Stomach (tissue), 8 donors: ENCODE measurements at regions not wholly inside any gene's neighbourhood (a gene's known extent, or its start where the extent isn't known, plus 50 kb on each side); places are given as distances from the start of the nearest gene placed in this dataset.

Source experiments
- DNase-seq, 2 donors: peaks; one replicate each; pipeline versions ENCODE4 v3.0.0 to v3.0.0-alpha.2; 2013 to 2019
- H3K27ac ChIP-seq, 5 donors: fragments of 200-600 bp in 4 of 5; sonication (generic) in 4 of 5; one replicate each; pipeline ENCODE4 v1.5.1; 2013 to 2019; ENCODE audit warnings: mild to moderate bottlenecking in 1 of 5, moderate library complexity in 1 of 5
- H3K27me3 ChIP-seq, 3 donors: fragments of 200-600 bp; sonication (generic); one replicate each; pipeline ENCODE4 v1.5.1; 2017 to 2019; ENCODE audit warnings: mixed run types in 1 of 3
- H3K36me3 ChIP-seq, 4 donors: fragments of 200-600 bp; sonication (generic); 1 replicate in 3 of 4; 2 replicates in 1 of 4; pipeline ENCODE4 v1.5.1; 2016 to 2019
- H3K4me1 ChIP-seq, 4 donors: fragments of 200-600 bp; sonication (generic); one replicate each; pipeline ENCODE4 v1.5.1; 2016 to 2019
- H3K4me3 ChIP-seq, 4 donors: fragments of 200-600 bp; sonication (generic) in 3 of 4; one replicate each; pipeline ENCODE4 v1.5.1; 2016 to 2019; ENCODE audit warnings: mild to moderate bottlenecking in 1 of 4
- H3K9me3 ChIP-seq, 4 donors: fragments of 200-600 bp; sonication (generic); one replicate each; pipeline ENCODE4 v1.5.1; 2016 to 2019
- EP300 ChIP-seq: sonication (generic); formaldehyde crosslinking; IDR thresholded peaks from one replicate; pipeline ENCODE4 v1.6.1; 2017; ENCODE audit warnings: antibody characterized with exemption
- POLR2A ChIP-seq, 4 donors: fragments of 450-650 bp; IDR thresholded peaks; one replicate each; pipeline ENCODE4 v1.6.1; 2016; ENCODE audit warnings: antibody characterized with exemption in 4 of 4, control low read depth in 2 of 4, mild to moderate bottlenecking in 1 of 4, moderate library complexity in 1 of 4
- POLR2AphosphoS5 ChIP-seq, 3 donors: sonication (generic); formaldehyde crosslinking; IDR thresholded peaks; one replicate each; pipeline ENCODE4 v1.6.1; 2016; ENCODE audit warnings: antibody characterized with exemption in 3 of 3
- WGBS, 5 donors: extraction: QIAGEN DNeasy Blood & Tissue Kit in 3 of 5; methylation state at CpG; one replicate each; pipeline versions ENCODE4 v1.1.5 to v1.1.7; 2013 to 2018; 5-methylcytosine and 5-hydroxymethylcytosine counted together
- intact Hi-C: fragments of 100-400 bp; cut with DNase I; formaldehyde crosslinking; loops from one replicate; pipeline ENCODE4 v1.15.1; 2023; ENCODE audit warnings: low total_unique reads
- TF ChIP-seq, protein P1 (sequence below), 7 experiments: fragments of 450-650 bp in 4 of 7; fragments of 200-600 bp in 3 of 7; sonication (generic) in 3 of 7; IDR thresholded peaks; one replicate each; pipeline ENCODE4 v1.5.1; 2016 to 2019; ENCODE audit warnings: antibody characterized with exemption in 7 of 7, control low read depth in 2 of 7, mild to moderate bottlenecking in 1 of 7
- donor health status: healthy with polysubstance abuse.
- donor health status: Bipolar disorder and iron deficiency.
- donor health status: healthy.

DNA sequence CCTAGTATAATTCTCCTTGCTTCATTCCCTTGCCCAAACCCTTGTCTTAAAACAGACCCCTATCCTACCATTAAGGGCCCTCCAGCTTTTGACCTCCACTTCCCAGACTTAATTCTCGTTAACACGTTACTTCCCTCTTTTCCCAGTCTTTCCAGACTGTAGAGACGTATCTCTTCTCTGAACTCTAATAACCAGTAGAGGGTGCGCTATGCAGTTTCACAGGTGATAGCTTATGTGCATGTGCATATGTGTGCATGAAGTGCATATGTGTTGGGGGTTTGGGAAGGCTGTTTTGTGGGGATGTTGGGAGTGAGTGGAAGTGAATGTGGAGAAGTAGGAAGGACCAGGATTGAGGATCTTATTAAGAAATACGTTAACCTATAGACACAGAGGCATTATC lies 78.1 kb upstream of the CCDC190 start:
- no peak for DNase-seq
- H3K36me3 ChIP-seq, result no peaks in the 10 kb centered on the region
- intact Hi-C loops, result no loop called here
- H3K27me3 ChIP-seq, result no peaks in the 10 kb centered on the region
- H3K4me3 ChIP-seq, result no peak overlapping the region
- peaks cover 0 to 11% (median 2%) of the 10 kb centered on the region in 4 donors for H3K4me1 ChIP-seq
- H3K27ac ChIP-seq, result no peak overlapping the region
- no peak for TF ChIP-seq EP300
- TF ChIP-seq POLR2AphosphoS5 (IDR thresholded peaks at IDR 0.05), result no peak
- TF ChIP-seq POLR2A (IDR thresholded peaks at IDR 0.05), result no peak
- TF ChIP-seq, protein P1, sequence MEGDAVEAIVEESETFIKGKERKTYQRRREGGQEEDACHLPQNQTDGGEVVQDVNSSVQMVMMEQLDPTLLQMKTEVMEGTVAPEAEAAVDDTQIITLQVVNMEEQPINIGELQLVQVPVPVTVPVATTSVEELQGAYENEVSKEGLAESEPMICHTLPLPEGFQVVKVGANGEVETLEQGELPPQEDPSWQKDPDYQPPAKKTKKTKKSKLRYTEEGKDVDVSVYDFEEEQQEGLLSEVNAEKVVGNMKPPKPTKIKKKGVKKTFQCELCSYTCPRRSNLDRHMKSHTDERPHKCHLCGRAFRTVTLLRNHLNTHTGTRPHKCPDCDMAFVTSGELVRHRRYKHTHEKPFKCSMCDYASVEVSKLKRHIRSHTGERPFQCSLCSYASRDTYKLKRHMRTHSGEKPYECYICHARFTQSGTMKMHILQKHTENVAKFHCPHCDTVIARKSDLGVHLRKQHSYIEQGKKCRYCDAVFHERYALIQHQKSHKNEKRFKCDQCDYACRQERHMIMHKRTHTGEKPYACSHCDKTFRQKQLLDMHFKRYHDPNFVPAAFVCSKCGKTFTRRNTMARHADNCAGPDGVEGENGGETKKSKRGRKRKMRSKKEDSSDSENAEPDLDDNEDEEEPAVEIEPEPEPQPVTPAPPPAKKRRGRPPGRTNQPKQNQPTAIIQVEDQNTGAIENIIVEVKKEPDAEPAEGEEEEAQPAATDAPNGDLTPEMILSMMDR (IDR thresholded peaks at IDR 0.05), result no peak
- 78 to 82% (median 81%) methylated on average over 5 of the region's 5 CpGs for WGBS, 5 donors
- no peaks in the 10 kb centered on the region for H3K9me3 ChIP-seq

DNA sequence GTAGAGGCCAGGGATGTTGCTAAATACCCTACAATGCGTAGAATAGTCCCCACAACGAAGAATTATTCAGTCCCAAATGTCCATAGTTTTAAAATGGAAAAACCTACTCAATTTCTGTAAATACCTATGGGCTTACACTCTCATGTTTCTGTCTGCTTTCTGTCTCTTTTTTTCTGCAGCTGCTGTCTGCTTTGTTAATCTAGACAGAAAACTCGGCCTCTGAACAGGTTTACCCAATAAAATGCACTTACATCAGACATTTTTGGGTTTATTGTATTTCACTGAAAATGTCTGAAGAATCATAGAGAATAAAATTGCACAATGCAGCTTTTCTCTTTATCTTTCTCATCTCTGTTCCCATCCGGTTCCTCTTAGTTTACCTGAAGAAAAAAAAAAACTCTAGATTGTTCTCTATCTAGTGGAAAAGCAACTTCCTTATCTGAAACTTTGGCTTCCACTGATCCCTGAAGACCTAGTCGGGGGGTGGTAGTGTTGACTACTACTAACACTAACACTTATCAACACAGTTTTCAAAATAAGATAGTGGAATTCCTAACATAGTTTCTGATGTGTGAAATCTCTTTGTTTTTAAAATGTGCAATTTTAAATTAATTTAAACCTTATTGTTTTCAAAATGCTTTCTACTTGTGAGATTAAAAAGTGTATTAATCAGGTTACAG lies 76.9 kb upstream of the CCDC190 start:
- 67 to 72% (median 71%) methylated on average over 5 of the region's 5 CpGs for WGBS, 5 donors
- TF ChIP-seq POLR2A (IDR thresholded peaks at IDR 0.05) (no peak), POLR2AphosphoS5 (IDR thresholded peaks at IDR 0.05) (no peak), EP300 (no peak)
- TF ChIP-seq, protein P1 (IDR thresholded peaks at IDR 0.05), result no peak
- intact Hi-C loops, result no loop called here

DNA sequence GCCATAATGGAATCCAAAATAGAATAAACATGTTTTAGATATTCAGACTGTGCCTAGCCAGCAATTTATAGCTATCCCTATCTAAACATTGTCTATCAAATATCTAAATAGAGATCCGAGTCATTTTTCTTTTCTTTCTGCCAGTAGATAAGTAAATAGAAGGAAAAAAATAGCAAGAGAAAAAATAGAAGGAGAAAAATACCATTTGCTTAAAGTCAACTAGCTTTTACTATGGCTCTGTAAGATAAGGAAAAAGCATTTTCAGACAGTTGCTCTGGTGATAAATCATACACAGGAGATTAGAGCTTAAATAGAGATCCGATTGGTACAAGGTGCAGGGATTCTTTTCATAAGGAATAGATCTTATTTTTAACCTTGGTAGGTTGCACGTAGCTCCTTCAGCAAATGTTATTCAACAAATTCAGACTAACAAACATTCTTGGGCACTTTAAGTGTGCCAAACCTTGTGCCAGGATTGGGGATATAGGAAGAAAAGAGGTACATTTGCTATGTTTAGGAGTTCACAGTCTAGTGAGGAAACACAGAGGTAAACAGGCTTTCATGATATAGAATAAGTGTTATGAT lies 70.1 kb upstream of the CCDC190 start:
- no peak for DNase-seq
- intact Hi-C loops, result no loop called here
- TF ChIP-seq EP300 (no peak), POLR2A (IDR thresholded peaks at IDR 0.05) (no peak), POLR2AphosphoS5 (IDR thresholded peaks at IDR 0.05) (no peak)
- TF ChIP-seq, protein P1 (IDR thresholded peaks at IDR 0.05), result no peak
- 14 to 22% (median 15%) methylated on average over 3 of the region's 3 CpGs for WGBS, 5 donors
- H3K4me3 ChIP-seq, result no peak overlapping the region
- no peaks in the 10 kb centered on the region for H3K27me3 ChIP-seq
- no peaks in the 10 kb centered on the region for H3K36me3 ChIP-seq
- no peaks in the 10 kb centered on the region for H3K9me3 ChIP-seq
- H3K27ac ChIP-seq, result peak overlapping the region in 1 of 5 donors; percentile 19
- peaks cover 0 to 16% (median 11%) of the 10 kb centered on the region in 4 donors for H3K4me1 ChIP-seq

More for the DNA sequence above, 76.9 kb upstream of the CCDC190 start:
- Histone ChIP-seq H3K4me3 (no peak overlapping the region), H3K27ac (no peak overlapping the region), H3K9me3 (no peaks in the 10 kb centered on the region), H3K36me3 (no peaks in the 10 kb centered on the region), H3K4me1 (peaks cover 0 to 4% (median 0%) of the 10 kb centered on the region in 4 donors), H3K27me3 (no peaks in the 10 kb centered on the region)
- no peak for DNase-seq

DNA sequence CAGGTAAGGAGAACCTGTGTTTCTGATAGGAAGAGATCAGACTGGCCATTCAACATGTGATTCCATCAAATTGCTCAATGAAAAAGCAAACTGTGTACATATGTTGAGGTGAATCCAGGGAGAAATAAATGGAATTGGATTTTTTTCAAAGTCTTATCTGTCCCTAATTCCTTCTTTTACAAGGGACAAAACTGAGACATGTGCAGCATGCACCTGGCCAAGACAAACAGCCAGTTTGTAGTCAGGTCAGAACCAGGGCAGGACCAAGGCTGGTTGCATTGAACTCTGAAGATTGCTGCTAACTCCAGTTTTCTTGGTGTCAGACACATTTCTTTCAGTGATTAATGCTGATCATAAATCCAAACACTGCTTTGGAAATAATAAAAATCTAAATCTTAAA lies 69.6 kb upstream of the CCDC190 start:
- Histone ChIP-seq H3K27me3 (no peaks in the 10 kb centered on the region), H3K36me3 (no peaks in the 10 kb centered on the region), H3K4me1 (peaks cover 0 to 16% (median 11%) of the 10 kb centered on the region in 4 donors), H3K27ac (no peak overlapping the region), H3K9me3 (no peaks in the 10 kb centered on the region), H3K4me3 (no peak overlapping the region)
- intact Hi-C loops, result no loop called here
- peak in 1 of 2 donors; percentile 35 for DNase-seq
- TF ChIP-seq, protein P1 (IDR thresholded peaks at IDR 0.05), result no peak
- TF ChIP-seq POLR2AphosphoS5 (IDR thresholded peaks at IDR 0.05), result no peak
- TF ChIP-seq EP300, result no peak
- TF ChIP-seq POLR2A (IDR thresholded peaks at IDR 0.05), result no peak
